ENCODE measurements at regions not wholly inside any gene's neighbourhood (a gene's known extent, or its start where the extent isn't known, plus 50 kb on each side); places are given as distances from the start of the nearest gene placed in this dataset.

DNA sequence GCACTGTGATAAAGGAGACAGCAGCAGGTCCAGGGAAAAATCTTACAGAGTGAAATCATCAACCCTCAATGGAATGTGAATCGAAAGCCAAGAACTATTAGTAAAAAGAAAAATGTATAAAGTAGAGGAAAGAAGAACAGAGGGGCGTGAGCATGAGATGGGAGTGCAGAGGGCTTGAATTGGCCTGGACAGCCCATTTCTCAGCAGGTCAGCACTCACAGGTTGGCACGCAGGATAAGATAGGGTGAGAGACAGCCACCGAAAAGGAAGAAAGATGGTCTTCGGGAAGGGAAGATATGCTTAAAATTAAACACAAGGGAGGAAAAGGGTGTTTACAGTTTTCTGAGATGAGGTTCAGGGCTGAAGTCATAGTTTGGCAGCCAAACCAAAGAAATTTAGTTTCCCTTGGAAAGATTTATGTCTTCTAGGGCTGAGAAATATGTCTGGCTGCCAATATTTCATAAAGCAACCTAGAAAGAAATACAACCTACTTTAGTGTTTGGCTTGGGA is 524.7 kb downstream of the SPATA31D1 start:
- H3K9ac ChIP-seq (ENCODE audit: insufficient read depth, low read length, poor library complexity, severe bottlenecking): no peak overlapping the region
- 29% methylated on average over 3 of the region's 5 CpGs for WGBS (ENCODE audit: insufficient coverage)
- no peak overlapping the region for H3K4me2 ChIP-seq (replicated peaks; ENCODE audit: extremely low read depth, low read length, poor library complexity, severe bottlenecking)
- Mint-ChIP-seq H3K36me3 (no peaks in the 10 kb centered on the region), H3K9me3 (peaks cover 0 to 8% (median 0%) of the 10 kb centered on the region in 7 donors), H3K27ac (no peak overlapping the region), H3K4me1 (no peaks in the 10 kb centered on the region), H3K4me3 (peak overlapping the region in 1 of 2 donors; percentile 1), H3K27me3 (ENCODE audit: low read depth in 3 of 3) (no peaks in the 10 kb centered on the region)
- H2AFZ ChIP-seq (ENCODE audit: insufficient read depth, low read depth, low read length, poor library complexity, severe bottlenecking): no peak overlapping the region
- no peaks in the 10 kb centered on the region for H3K4me1 ChIP-seq (ENCODE audit: control insufficient read depth in 1 of 2, insufficient read depth in 2 of 2, low read length in 2 of 2)
- no peaks in the 10 kb centered on the region for H3K27me3 ChIP-seq (ENCODE audit: control insufficient read depth in 2 of 2, insufficient read depth in 2 of 2, low read length in 2 of 2)
- H4K20me1 ChIP-seq (ENCODE audit: insufficient read depth, low read length): no peaks in the 10 kb centered on the region
- DNase-seq: no peak
- no peak overlapping the region for H3K4me3 ChIP-seq (replicated peaks in 1 of 3; ENCODE audit: low read depth in 2 of 3, low read length in 3 of 3)
- H3K36me3 ChIP-seq (replicated peaks in 1 of 2; ENCODE audit: control insufficient read depth in 1 of 2, insufficient read depth in 2 of 2, low read length in 2 of 2): no peaks in the 10 kb centered on the region
- no peaks in the 10 kb centered on the region for H3K9me3 ChIP-seq (replicated peaks in 1 of 2; ENCODE audit: control insufficient read depth in 1 of 2, insufficient read depth in 1 of 2, low read length in 2 of 2)
- H3K27ac ChIP-seq (ENCODE audit: low read depth in 1 of 2, low read length in 2 of 2): no peak overlapping the region
- no peaks in the 10 kb centered on the region for H3K79me2 ChIP-seq (ENCODE audit: insufficient read depth, low read length)
- TF ChIP-seq, protein P1, sequence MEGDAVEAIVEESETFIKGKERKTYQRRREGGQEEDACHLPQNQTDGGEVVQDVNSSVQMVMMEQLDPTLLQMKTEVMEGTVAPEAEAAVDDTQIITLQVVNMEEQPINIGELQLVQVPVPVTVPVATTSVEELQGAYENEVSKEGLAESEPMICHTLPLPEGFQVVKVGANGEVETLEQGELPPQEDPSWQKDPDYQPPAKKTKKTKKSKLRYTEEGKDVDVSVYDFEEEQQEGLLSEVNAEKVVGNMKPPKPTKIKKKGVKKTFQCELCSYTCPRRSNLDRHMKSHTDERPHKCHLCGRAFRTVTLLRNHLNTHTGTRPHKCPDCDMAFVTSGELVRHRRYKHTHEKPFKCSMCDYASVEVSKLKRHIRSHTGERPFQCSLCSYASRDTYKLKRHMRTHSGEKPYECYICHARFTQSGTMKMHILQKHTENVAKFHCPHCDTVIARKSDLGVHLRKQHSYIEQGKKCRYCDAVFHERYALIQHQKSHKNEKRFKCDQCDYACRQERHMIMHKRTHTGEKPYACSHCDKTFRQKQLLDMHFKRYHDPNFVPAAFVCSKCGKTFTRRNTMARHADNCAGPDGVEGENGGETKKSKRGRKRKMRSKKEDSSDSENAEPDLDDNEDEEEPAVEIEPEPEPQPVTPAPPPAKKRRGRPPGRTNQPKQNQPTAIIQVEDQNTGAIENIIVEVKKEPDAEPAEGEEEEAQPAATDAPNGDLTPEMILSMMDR (IDR thresholded peaks at IDR 0.05): no peak
- intact Hi-C loops (cut with micrococcal nuclease): no loop called here

DNA sequence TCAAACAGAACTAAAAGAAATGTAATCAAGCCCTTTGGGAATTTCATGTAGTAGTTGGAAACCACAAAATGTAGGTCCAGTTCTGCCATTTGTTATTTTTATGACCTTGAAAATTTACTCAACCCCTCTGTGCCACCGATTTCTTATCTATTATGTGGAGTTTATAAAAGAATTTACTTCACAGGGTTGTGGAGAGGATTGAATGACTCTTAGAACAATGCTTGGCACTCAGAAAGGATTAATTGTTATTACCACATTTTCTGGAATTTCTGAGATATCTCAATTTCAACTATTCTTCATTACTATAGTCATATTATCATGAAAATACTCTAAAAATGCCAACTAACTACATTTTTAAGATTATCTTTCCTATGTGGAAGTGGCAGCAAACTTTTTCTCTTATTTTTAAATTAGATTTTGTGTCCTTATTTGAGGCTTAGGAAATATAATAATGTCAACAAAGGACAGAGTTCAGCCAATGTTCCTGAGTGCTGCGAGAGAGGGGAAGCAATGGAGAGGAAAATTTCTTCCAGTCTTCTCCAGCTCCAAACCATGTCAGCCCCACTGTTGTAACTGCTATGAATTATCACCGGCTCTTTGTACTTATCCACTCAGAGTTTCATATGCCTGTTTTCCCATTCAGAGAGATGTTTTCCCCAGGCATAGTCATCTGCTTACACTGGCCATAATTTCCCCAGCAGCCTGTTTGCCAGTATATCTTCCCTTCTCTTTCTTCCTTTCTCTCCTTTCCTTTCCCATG is 525.6 kb downstream of the SPATA31D1 start:
- no peak overlapping the region for H3K4me3 ChIP-seq (replicated peaks in 1 of 3; ENCODE audit: low read depth in 2 of 3, low read length in 3 of 3)
- no peaks in the 10 kb centered on the region for H3K36me3 ChIP-seq (replicated peaks in 1 of 2; ENCODE audit: control insufficient read depth in 1 of 2, insufficient read depth in 2 of 2, low read length in 2 of 2)
- WGBS (ENCODE audit: insufficient coverage): 89% methylated on average over 1 of the region's 3 CpGs
- H3K27ac Mint-ChIP-seq: no peak overlapping the region
- H3K27ac ChIP-seq (ENCODE audit: low read depth in 1 of 2, low read length in 2 of 2): no peak overlapping the region
- TF ChIP-seq, protein P1 (IDR thresholded peaks at IDR 0.05): no peak
- H3K9ac ChIP-seq (ENCODE audit: insufficient read depth, low read length, poor library complexity, severe bottlenecking): no peak overlapping the region
- H4K20me1 ChIP-seq (ENCODE audit: insufficient read depth, low read length): no peaks in the 10 kb centered on the region
- H3K4me2 ChIP-seq (replicated peaks; ENCODE audit: extremely low read depth, low read length, poor library complexity, severe bottlenecking): no peak overlapping the region
- peaks cover 0 to 5% (median 0%) of the 10 kb centered on the region in 7 donors for H3K9me3 Mint-ChIP-seq
- H3K27me3 Mint-ChIP-seq (ENCODE audit: low read depth in 3 of 3): no peaks in the 10 kb centered on the region
- H2AFZ ChIP-seq (ENCODE audit: insufficient read depth, low read depth, low read length, poor library complexity, severe bottlenecking): no peak overlapping the region
- no peaks in the 10 kb centered on the region for H3K4me1 ChIP-seq (ENCODE audit: control insufficient read depth in 1 of 2, insufficient read depth in 2 of 2, low read length in 2 of 2)
- H3K4me3 Mint-ChIP-seq: no peak overlapping the region
- H3K4me1 Mint-ChIP-seq: no peaks in the 10 kb centered on the region
- DNase-seq: no peak
- no peaks in the 10 kb centered on the region for H3K79me2 ChIP-seq (ENCODE audit: insufficient read depth, low read length)
- no peaks in the 10 kb centered on the region for H3K36me3 Mint-ChIP-seq
- intact Hi-C loops (cut with micrococcal nuclease): no loop called here
- H3K9me3 ChIP-seq (replicated peaks in 1 of 2; ENCODE audit: control insufficient read depth in 1 of 2, insufficient read depth in 1 of 2, low read length in 2 of 2): no peaks in the 10 kb centered on the region
- no peaks in the 10 kb centered on the region for H3K27me3 ChIP-seq (ENCODE audit: control insufficient read depth in 2 of 2, insufficient read depth in 2 of 2, low read length in 2 of 2)

Measured in CD14-positive monocyte (primary cell).